Fibroblast of the aortic adventitia (primary cell): ENCODE measurements at regions not wholly inside any gene's neighbourhood (a gene's known extent, or its start where the extent isn't known, plus 50 kb on each side); places are given as distances from the start of the nearest gene placed in this dataset.
"Not testable (repeated sequence)": the region's sequence is repeated elsewhere in the genome, so short reads cannot be mapped to it uniquely, and the experiment has no call there.

Source experiments
- DNase-seq: peaks from one replicate; pipeline ENCODE4 v3.0.0-alpha.2; 2010; ENCODE audit warnings: low read depth
- H3K4me3 ChIP-seq: 2 replicates; pipeline ENCODE4 v1.5.1; 2011; ENCODE audit warnings: low read depth, mild to moderate bottlenecking, control low read depth, low read length, moderate library complexity
- TF ChIP-seq, protein P1 (sequence below): IDR thresholded peaks from 2 replicates; pipeline ENCODE4 v1.5.1; 2011; ENCODE audit warnings: mild to moderate bottlenecking, low read length, control low read depth, inconsistent platforms; ENCODE audit not compliant: insufficient read depth

GRCh38 chr7:142503036-142503435 is 245.2 kb upstream of the PRSS58 start:
- no peak for DNase-seq
- TF ChIP-seq, protein P1, sequence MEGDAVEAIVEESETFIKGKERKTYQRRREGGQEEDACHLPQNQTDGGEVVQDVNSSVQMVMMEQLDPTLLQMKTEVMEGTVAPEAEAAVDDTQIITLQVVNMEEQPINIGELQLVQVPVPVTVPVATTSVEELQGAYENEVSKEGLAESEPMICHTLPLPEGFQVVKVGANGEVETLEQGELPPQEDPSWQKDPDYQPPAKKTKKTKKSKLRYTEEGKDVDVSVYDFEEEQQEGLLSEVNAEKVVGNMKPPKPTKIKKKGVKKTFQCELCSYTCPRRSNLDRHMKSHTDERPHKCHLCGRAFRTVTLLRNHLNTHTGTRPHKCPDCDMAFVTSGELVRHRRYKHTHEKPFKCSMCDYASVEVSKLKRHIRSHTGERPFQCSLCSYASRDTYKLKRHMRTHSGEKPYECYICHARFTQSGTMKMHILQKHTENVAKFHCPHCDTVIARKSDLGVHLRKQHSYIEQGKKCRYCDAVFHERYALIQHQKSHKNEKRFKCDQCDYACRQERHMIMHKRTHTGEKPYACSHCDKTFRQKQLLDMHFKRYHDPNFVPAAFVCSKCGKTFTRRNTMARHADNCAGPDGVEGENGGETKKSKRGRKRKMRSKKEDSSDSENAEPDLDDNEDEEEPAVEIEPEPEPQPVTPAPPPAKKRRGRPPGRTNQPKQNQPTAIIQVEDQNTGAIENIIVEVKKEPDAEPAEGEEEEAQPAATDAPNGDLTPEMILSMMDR: no peak
- H3K4me3 ChIP-seq: no peak overlapping the region

GRCh38 chr7:142501434-142501833 is 243.6 kb upstream of the PRSS58 start:
- DNase-seq: no peak
- TF ChIP-seq, protein P1: no peak
- H3K4me3 ChIP-seq: no peak overlapping the region

GRCh38 chr7:142500366-142500765 is 242.5 kb upstream of the PRSS58 start:
- TF ChIP-seq, protein P1: no peak
- no peak overlapping the region for H3K4me3 ChIP-seq
- no peak for DNase-seq

- DNase-seq: no peak
- H3K4me3 ChIP-seq: no peak overlapping the region
- TF ChIP-seq, protein P1: no peak
These were observed 241.8 kb upstream of the PRSS58 start for GRCh38 chr7:142499635-142500034.

DNA sequence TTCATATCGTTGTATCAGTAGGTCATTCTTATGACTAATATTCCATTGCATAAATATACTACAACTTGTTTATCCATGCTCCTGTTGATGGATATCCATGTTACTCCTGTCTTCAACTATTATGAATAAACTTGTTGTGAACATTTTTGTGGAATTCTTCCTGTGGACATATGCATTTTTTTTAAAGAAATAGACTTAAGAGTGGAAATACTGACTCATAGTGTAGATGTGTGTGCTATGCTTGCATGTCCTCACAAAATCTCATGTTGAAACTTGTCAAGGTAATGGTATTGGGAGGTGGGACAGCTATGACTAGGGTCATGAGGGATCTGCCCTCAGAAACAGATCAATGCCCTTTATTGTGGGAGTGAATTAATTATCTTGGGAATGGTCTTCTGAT is 240.5 kb upstream of the PRSS58 start:
- TF ChIP-seq, protein P1: no peak
- no peak overlapping the region for H3K4me3 ChIP-seq
- no peak for DNase-seq

DNA sequence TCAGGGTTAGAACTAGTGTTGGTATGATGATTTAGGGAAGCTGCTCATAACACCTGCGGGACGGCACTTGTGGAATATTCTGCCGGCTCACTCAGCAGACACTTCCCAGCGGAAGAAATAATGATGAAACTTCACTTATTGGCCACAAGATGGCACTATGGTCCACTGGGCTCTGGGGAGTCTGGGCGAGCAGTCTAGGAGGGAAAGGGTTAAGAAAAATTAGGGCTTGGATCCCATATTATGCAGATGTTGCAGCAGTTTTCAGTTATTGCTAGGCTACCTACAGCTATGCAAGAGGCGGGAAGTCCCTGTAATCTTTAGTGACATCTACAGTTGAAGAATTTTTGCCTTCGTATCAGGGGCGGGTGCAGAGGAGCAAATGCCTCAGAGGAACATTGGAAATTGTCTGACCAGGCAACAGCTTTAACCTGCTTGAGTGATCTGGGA is 238.7 kb upstream of the PRSS58 start:
- TF ChIP-seq, protein P1: peak; percentile 76
- no peak overlapping the region for H3K4me3 ChIP-seq

GRCh38 chr7:142495879-142496278 is 238.0 kb upstream of the PRSS58 start:
- not testable (repeated sequence) for H3K4me3 ChIP-seq, DNase-seq

More for the DNA sequence above, 238.7 kb upstream of the PRSS58 start:
- DNase-seq: peak; percentile 60

DNA sequence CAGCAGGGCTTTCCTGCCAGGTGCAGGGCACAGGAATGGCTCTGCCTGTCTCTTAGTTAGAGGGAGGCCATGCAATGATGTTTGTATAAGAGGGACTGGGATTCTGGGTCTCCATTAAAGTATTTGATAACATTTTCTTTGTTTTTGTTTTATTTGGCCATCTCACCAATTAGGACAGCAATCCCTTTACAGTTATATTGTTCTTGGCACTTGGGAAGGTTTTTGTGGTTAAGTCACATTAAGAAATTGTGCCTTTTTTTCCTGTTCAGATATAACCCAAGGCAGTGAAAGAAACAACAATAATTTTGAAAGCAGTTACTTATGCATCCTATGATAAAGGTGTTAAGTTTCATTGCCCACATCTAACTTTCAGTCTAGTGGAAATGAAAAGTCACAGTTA is 237.4 kb upstream of the PRSS58 start:
- H3K4me3 ChIP-seq, DNase-seq: not testable (repeated sequence)
